ENCODE measurements at regions not wholly inside any gene's neighbourhood (a gene's known extent, or its start where the extent isn't known, plus 50 kb on each side); places are given as distances from the start of the nearest gene placed in this dataset.

DNA sequence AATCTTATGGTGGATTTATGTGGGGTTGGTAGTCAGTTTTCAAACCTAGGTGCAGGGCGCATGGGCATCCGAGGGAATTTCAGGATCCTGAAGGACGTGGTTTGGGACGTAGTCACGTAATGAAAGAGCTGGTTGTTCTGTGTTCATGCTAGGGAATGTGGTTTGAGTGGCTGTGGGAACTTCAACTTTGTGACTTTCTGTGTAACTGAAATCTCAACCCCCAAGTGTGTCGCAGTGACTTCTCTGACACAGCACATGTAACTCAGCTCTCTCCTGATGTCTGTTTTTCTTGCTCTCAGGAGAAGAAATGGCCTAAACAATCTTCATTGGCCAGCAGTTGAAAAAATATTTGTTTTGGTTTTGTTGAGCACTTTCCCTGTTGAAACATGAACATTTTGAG, 199.0 kb downstream of the PTEN start (continued):
- TF ChIP-seq BCLAF1 (IDR thresholded peaks at IDR 0.05) (no peak), SIX5 (IDR thresholded peaks at IDR 0.05; ENCODE audit: low read depth, low read length, severe bottlenecking) (no peak), MEF2B (IDR thresholded peaks at IDR 0.05; ENCODE audit: partially characterized antibody, poor library complexity, severe bottlenecking) (peak; percentile 93), EZH2 (IDR thresholded peaks at IDR 0.05; ENCODE audit: borderline replicate concordance, control insufficient read depth, low read depth, low read length) (no peak), TCF3 (IDR thresholded peaks at IDR 0.05; ENCODE audit: borderline replicate concordance, insufficient read depth, low read depth, low read length) (no peak), NFXL1 (IDR thresholded peaks at IDR 0.05; ENCODE audit: borderline replicate concordance) (no peak), CBX3 (IDR thresholded peaks at IDR 0.05; ENCODE audit: borderline replicate concordance, low read depth) (no peak), REST (IDR thresholded peaks at IDR 0.05; ENCODE audit: low read depth, low read length) (no peak), STAT3 (IDR thresholded peaks at IDR 0.05; ENCODE audit: low read depth, low read length) (no peak), ETV6 (conservative IDR thresholded peaks at IDR 0.05 in 1 of 2, IDR thresholded peaks at IDR 0.05 in 1 of 2; ENCODE audit: borderline replicate concordance in 1 of 2, low read depth in 1 of 2) (peak in 1 of 2 experiments; percentile 21; a peak in 1 of 4 replicates), NFYA (IDR thresholded peaks at IDR 0.05; ENCODE audit: borderline replicate concordance, low read depth, low read length) (no peak), ATF7 (IDR thresholded peaks at IDR 0.05; ENCODE audit: low read depth) (no peak), IRF4 (IDR thresholded peaks at IDR 0.05; ENCODE audit: low read depth, low read length) (peak; percentile 58), LARP7 (IDR thresholded peaks at IDR 0.05) (no peak), MXI1 (IDR thresholded peaks at IDR 0.05; ENCODE audit: low read depth, low read length) (no peak), SPI1 (IDR thresholded peaks at IDR 0.05; ENCODE audit: borderline replicate concordance, insufficient read depth, low read depth, low read length) (no peak), RAD51 (IDR thresholded peaks at IDR 0.05) (no peak), NBN (IDR thresholded peaks at IDR 0.05) (peak; percentile 48; the same call in 1 of the 2 replicates), MTA2 (IDR thresholded peaks at IDR 0.05; ENCODE audit: low read depth) (peak; percentile 58), RBBP5 (conservative IDR thresholded peaks at IDR 0.05) (no peak), SMC3 (IDR thresholded peaks at IDR 0.05; ENCODE audit: borderline replicate concordance, low read length) (no peak; the same call in 1 of the 2 replicates)
- TF ChIP-seq, protein P1, sequence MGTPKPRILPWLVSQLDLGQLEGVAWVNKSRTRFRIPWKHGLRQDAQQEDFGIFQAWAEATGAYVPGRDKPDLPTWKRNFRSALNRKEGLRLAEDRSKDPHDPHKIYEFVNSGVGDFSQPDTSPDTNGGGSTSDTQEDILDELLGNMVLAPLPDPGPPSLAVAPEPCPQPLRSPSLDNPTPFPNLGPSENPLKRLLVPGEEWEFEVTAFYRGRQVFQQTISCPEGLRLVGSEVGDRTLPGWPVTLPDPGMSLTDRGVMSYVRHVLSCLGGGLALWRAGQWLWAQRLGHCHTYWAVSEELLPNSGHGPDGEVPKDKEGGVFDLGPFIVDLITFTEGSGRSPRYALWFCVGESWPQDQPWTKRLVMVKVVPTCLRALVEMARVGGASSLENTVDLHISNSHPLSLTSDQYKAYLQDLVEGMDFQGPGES (IDR thresholded peaks at IDR 0.05): no peak
- TF ChIP-seq, protein P2, sequence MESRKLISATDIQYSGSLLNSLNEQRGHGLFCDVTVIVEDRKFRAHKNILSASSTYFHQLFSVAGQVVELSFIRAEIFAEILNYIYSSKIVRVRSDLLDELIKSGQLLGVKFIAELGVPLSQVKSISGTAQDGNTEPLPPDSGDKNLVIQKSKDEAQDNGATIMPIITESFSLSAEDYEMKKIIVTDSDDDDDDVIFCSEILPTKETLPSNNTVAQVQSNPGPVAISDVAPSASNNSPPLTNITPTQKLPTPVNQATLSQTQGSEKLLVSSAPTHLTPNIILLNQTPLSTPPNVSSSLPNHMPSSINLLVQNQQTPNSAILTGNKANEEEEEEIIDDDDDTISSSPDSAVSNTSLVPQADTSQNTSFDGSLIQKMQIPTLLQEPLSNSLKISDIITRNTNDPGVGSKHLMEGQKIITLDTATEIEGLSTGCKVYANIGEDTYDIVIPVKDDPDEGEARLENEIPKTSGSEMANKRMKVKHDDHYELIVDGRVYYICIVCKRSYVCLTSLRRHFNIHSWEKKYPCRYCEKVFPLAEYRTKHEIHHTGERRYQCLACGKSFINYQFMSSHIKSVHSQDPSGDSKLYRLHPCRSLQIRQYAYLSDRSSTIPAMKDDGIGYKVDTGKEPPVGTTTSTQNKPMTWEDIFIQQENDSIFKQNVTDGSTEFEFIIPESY (IDR thresholded peaks at IDR 0.05): no peak

All from GM12878 (cell line).